Loucy (cell line): ENCODE measurements at regions not wholly inside any gene's neighbourhood (a gene's known extent, or its start where the extent isn't known, plus 50 kb on each side); places are given as distances from the start of the nearest gene placed in this dataset.

Experiments used
- CTCF ChIP-seq: fragments of 200-600 bp; sonication (generic); conservative IDR thresholded peaks from 2 replicates; pipeline ENCODE4 v1.5.1; 2014; ENCODE audit warnings: mild to moderate bottlenecking, antibody characterized with exemption, low read length
- EZH2phosphoT487 ChIP-seq: fragments of 200-600 bp; IDR thresholded peaks from 2 replicates; pipeline ENCODE4 v1.6.1; 2018; ENCODE audit warnings: antibody characterized with exemption, mild to moderate bottlenecking, moderate library complexity, borderline replicate concordance

- TF ChIP-seq CTCF (no peak), EZH2phosphoT487 (no peak)
These were observed 56.0 kb upstream of the ADRA1D start for GRCh38 chr20:4305091-4305490.
